Large intestine (tissue), 3 donors: ENCODE measurements at regions not wholly inside any gene's neighbourhood (a gene's known extent, or its start where the extent isn't known, plus 50 kb on each side); places are given as distances from the start of the nearest gene placed in this dataset.

Experiments used
- DNase-seq, 2 donors: peaks; one replicate each; pipeline versions ENCODE4 v3.0.0 to v3.0.0-alpha.2; 2013
- H3K27ac ChIP-seq: one replicate; pipeline ENCODE4 v1.5.1; 2013; ENCODE audit warnings: low read length
- H3K27me3 ChIP-seq: 2 replicates; pipeline ENCODE4 v1.6.1; 2013; ENCODE audit warnings: low read length; ENCODE audit not compliant: control insufficient read depth, insufficient read depth
- H3K36me3 ChIP-seq: 2 replicates; pipeline ENCODE4 v1.6.1; 2013; ENCODE audit warnings: low read length; ENCODE audit not compliant: control insufficient read depth, insufficient read depth
- H3K4me1 ChIP-seq: one replicate; pipeline ENCODE4 v1.6.1; 2013; ENCODE audit warnings: low read length; ENCODE audit not compliant: control insufficient read depth, insufficient read depth
- H3K4me3 ChIP-seq: one replicate; pipeline ENCODE4 v1.5.1; 2013; ENCODE audit warnings: low read length
- H3K9me3 ChIP-seq: one replicate; pipeline ENCODE4 v1.6.1; 2013; ENCODE audit warnings: mild to moderate bottlenecking, low read depth, low read length, moderate library complexity; ENCODE audit not compliant: control insufficient read depth
- WGBS: methylation state at CpG from one replicate; pipeline ENCODE4 v1.1.5; 2013; ENCODE audit warnings: low lambda C conversion rate; ENCODE audit not compliant: insufficient coverage; 5-methylcytosine and 5-hydroxymethylcytosine counted together

- no peak overlapping the region for H3K4me3 ChIP-seq
- no peaks in the 10 kb centered on the region for H3K36me3 ChIP-seq
- no peaks in the 10 kb centered on the region for H3K4me1 ChIP-seq
- DNase-seq = no peak
- H3K27ac ChIP-seq = no peak overlapping the region
- WGBS = 100% methylated on average over 2 of the region's 5 CpGs
- no peaks in the 10 kb centered on the region for H3K9me3 ChIP-seq
- H3K27me3 ChIP-seq = no peaks in the 10 kb centered on the region
Measured at GRCh38 chr3:153023896-153024295, 138.1 kb upstream of the RAP2B start.

GRCh38 chr3:153026026-153026425 is 136.0 kb upstream of the RAP2B start:
- Histone ChIP-seq H3K9me3 (no peaks in the 10 kb centered on the region), H3K36me3 (no peaks in the 10 kb centered on the region), H3K4me1 (no peaks in the 10 kb centered on the region), H3K27ac (no peak overlapping the region), H3K27me3 (no peaks in the 10 kb centered on the region), H3K4me3 (no peak overlapping the region)
- 72% methylated on average over 2 of the region's 3 CpGs for WGBS
- no peak for DNase-seq

- no peak overlapping the region for H3K27ac ChIP-seq
- no peak for DNase-seq
- no peaks in the 10 kb centered on the region for H3K36me3 ChIP-seq
- no peaks in the 10 kb centered on the region for H3K27me3 ChIP-seq
- H3K4me1 ChIP-seq = peaks cover 1% of the 10 kb centered on the region
- no CpG with 5 or more reads among the region's 6 CpGs for WGBS
- H3K4me3 ChIP-seq = no peak overlapping the region
- no peaks in the 10 kb centered on the region for H3K9me3 ChIP-seq
Measured at GRCh38 chr3:153028381-153028780, 133.6 kb upstream of the RAP2B start.

GRCh38 chr3:153029350-153029749 is 132.7 kb upstream of the RAP2B start:
- WGBS = 83% methylated on average over 2 of the region's 6 CpGs
- Histone ChIP-seq H3K27ac (no peak overlapping the region), H3K4me3 (no peak overlapping the region), H3K4me1 (peaks cover 4% of the 10 kb centered on the region), H3K27me3 (no peaks in the 10 kb centered on the region), H3K36me3 (no peaks in the 10 kb centered on the region), H3K9me3 (no peaks in the 10 kb centered on the region)
- no peak for DNase-seq

- Histone ChIP-seq H3K27me3 (no peaks in the 10 kb centered on the region), H3K27ac (no peak overlapping the region), H3K4me3 (no peak overlapping the region), H3K9me3 (no peaks in the 10 kb centered on the region), H3K36me3 (no peaks in the 10 kb centered on the region), H3K4me1 (peaks cover 4% of the 10 kb centered on the region)
- DNase-seq = no peak
- no CpG with 5 or more reads among the region's 1 CpG for WGBS
Measured at GRCh38 chr3:153032891-153033290, 129.1 kb upstream of the RAP2B start.

- DNase-seq = no peak
- WGBS = 100% methylated on average over 1 of the region's 2 CpGs
- Histone ChIP-seq H3K4me3 (no peak overlapping the region), H3K4me1 (peaks cover 4% of the 10 kb centered on the region), H3K36me3 (no peaks in the 10 kb centered on the region), H3K27me3 (no peaks in the 10 kb centered on the region), H3K27ac (no peak overlapping the region), H3K9me3 (no peaks in the 10 kb centered on the region)
Measured at GRCh38 chr3:153036846-153037245, 125.2 kb upstream of the RAP2B start.

GRCh38 chr3:153038367-153038766 is 123.7 kb upstream of the RAP2B start:
- Histone ChIP-seq H3K4me3 (no peak overlapping the region), H3K27ac (no peak overlapping the region), H3K27me3 (no peaks in the 10 kb centered on the region), H3K36me3 (no peaks in the 10 kb centered on the region), H3K9me3 (no peaks in the 10 kb centered on the region), H3K4me1 (peaks cover 3% of the 10 kb centered on the region)
- no CpG with 5 or more reads among the region's 5 CpGs for WGBS
- no peak for DNase-seq

GRCh38 chr3:153038779-153039178 is 123.2 kb upstream of the RAP2B start:
- H3K4me1 ChIP-seq = no peaks in the 10 kb centered on the region
- no peaks in the 10 kb centered on the region for H3K9me3 ChIP-seq
- no peak overlapping the region for H3K4me3 ChIP-seq
- DNase-seq = peak in 1 of 2 donors; percentile 14
- no peaks in the 10 kb centered on the region for H3K36me3 ChIP-seq
- no peak overlapping the region for H3K27ac ChIP-seq
- WGBS = no CpG with 5 or more reads among the region's 9 CpGs
- no peaks in the 10 kb centered on the region for H3K27me3 ChIP-seq

- 100% methylated on average over 1 of the region's 2 CpGs for WGBS
Measured at GRCh38 chr3:153041181-153041580, 120.8 kb upstream of the RAP2B start.

GRCh38 chr3:153042088-153042487 is 119.9 kb upstream of the RAP2B start:
- WGBS = no CpG with 5 or more reads among the region's 1 CpG
- Histone ChIP-seq H3K36me3 (no peaks in the 10 kb centered on the region), H3K9me3 (no peaks in the 10 kb centered on the region), H3K4me3 (no peak overlapping the region), H3K27ac (no peak overlapping the region), H3K27me3 (no peaks in the 10 kb centered on the region), H3K4me1 (no peaks in the 10 kb centered on the region)
- DNase-seq = no peak

More at GRCh38 chr3:153041181-153041580, 120.8 kb upstream of the RAP2B start:
- Histone ChIP-seq H3K4me3 (no peak overlapping the region), H3K27ac (no peak overlapping the region), H3K27me3 (no peaks in the 10 kb centered on the region), H3K36me3 (no peaks in the 10 kb centered on the region), H3K9me3 (no peaks in the 10 kb centered on the region), H3K4me1 (no peaks in the 10 kb centered on the region)
- no peak for DNase-seq

GRCh38 chr3:153043729-153044328 is 118.2 kb upstream of the RAP2B start:
- H3K4me3 ChIP-seq = no peak overlapping the region
- no peaks in the 10 kb centered on the region for H3K4me1 ChIP-seq
- H3K36me3 ChIP-seq = no peaks in the 10 kb centered on the region
- DNase-seq = no peak
- H3K9me3 ChIP-seq = no peaks in the 10 kb centered on the region
- WGBS = 86% methylated on average over 1 of the region's 3 CpGs
- no peak overlapping the region for H3K27ac ChIP-seq
- no peaks in the 10 kb centered on the region for H3K27me3 ChIP-seq
